ENCODE measurements at regions not wholly inside any gene's neighbourhood (a gene's known extent, or its start where the extent isn't known, plus 50 kb on each side); places are given as distances from the start of the nearest gene placed in this dataset.
"Not testable (repeated sequence)": the region's sequence is repeated elsewhere in the genome, so short reads cannot be mapped to it uniquely, and the experiment has no call there.

- DNase-seq = no peak
Observed at GRCh38 chr18:10143596-10143995, 229.8 kb downstream of the VAPA start.

- no peak for DNase-seq
Observed at GRCh38 chr18:10145546-10145945, 231.7 kb downstream of the VAPA start.

- DNase-seq = no peak
Observed at GRCh38 chr18:10147226-10147625, 233.4 kb downstream of the VAPA start.

GRCh38 chr18:10147752-10148151, 233.9 kb downstream of the VAPA start:
- no peak for DNase-seq

GRCh38 chr18:10148189-10148929, 234.5 kb downstream of the VAPA start:
- DNase-seq = no peak

GRCh38 chr18:10149768-10150556, 236.1 kb downstream of the VAPA start:
- no peak for DNase-seq

GRCh38 chr18:10150576-10150975, 236.8 kb downstream of the VAPA start:
- DNase-seq = not testable (repeated sequence)

- no peak for DNase-seq
Observed at GRCh38 chr18:10152475-10152874, 238.7 kb downstream of the VAPA start.

GRCh38 chr18:10153924-10154752, 240.3 kb downstream of the VAPA start:
- no peak for DNase-seq

- no peak for DNase-seq
Observed at GRCh38 chr18:10157706-10158105, 243.9 kb downstream of the VAPA start.

GRCh38 chr18:10160251-10160650, 246.4 kb downstream of the VAPA start:
- no peak for DNase-seq

- no peak for DNase-seq
Observed at GRCh38 chr18:10161315-10161714, 247.5 kb downstream of the VAPA start.

- no peak for DNase-seq
Observed at GRCh38 chr18:10162340-10162739, 248.5 kb downstream of the VAPA start.

- DNase-seq = no peak
Observed at GRCh38 chr18:10164271-10165071, 250.7 kb downstream of the VAPA start.

- DNase-seq = no peak
Observed at GRCh38 chr18:10166164-10166807, 252.5 kb downstream of the VAPA start.

- no peak for DNase-seq
Observed at GRCh38 chr18:10167759-10168158, 253.9 kb downstream of the VAPA start.

GRCh38 chr18:10168477-10168876, 254.7 kb downstream of the VAPA start:
- DNase-seq = no peak

- no peak for DNase-seq
Observed at GRCh38 chr18:10169064-10169562, 255.3 kb downstream of the VAPA start.

GRCh38 chr18:10169814-10170213, 256.0 kb downstream of the VAPA start:
- DNase-seq = no peak

- DNase-seq = no peak
Observed at GRCh38 chr18:10170375-10170774, 256.6 kb downstream of the VAPA start.

GRCh38 chr18:10175333-10175732, 261.5 kb downstream of the VAPA start:
- not testable (repeated sequence) for DNase-seq

GRCh38 chr18:10179326-10179725, 265.5 kb downstream of the VAPA start:
- not testable (repeated sequence) for DNase-seq
